OCI-LY7 (cell line): ENCODE measurements at regions not wholly inside any gene's neighbourhood (a gene's known extent, or its start where the extent isn't known, plus 50 kb on each side); places are given as distances from the start of the nearest gene placed in this dataset.

Experiments used
- BruUV-seq: library from RNA; stranded (reverse); fragments of 400-500 nt; replicated peaks from 2 replicates; lab custom pipeline; 2021; lab: Mats Ljungman, UMichigan
- CTCF ChIA-PET: fragments of 300-600 bp; sonication (Branson Sonifier 250); formaldehyde crosslinking; loops from one replicate; lab custom pipeline; 2022; ENCODE audit warnings: antibody characterized with exemption; ENCODE audit not compliant: unreplicated experiment; lab: Charles Lee
- POLR2A ChIA-PET: fragments of 300-600 bp; sonication (Branson Sonifier 250); formaldehyde crosslinking; loops from one replicate; lab custom pipeline; 2022; ENCODE audit warnings: antibody characterized with exemption; lab: Charles Lee
- DNase-seq: peaks from one replicate; pipeline ENCODE4 v3.0.0-alpha.2; 2015; ENCODE audit warnings: low spot score
- H2AFZ ChIP-seq: fragments of 200-600 bp; sonication (generic), shearing (Covaris generic); 2 replicates; pipeline ENCODE4 v1.6.1; 2014; ENCODE audit warnings: mild to moderate bottlenecking, antibody characterized with exemption, low read length, moderate library complexity
- H3K27ac ChIP-seq: fragments of 200-600 bp; sonication (generic); 2 replicates; pipeline ENCODE4 v1.5.1; 2014; ENCODE audit warnings: mixed run types, low read depth, mild to moderate bottlenecking, moderate library complexity, low read length, inconsistent platforms; ENCODE audit not compliant: poor library complexity, severe bottlenecking
- H3K36me3 ChIP-seq: fragments of 200-600 bp; sonication (generic); 2 replicates; pipeline ENCODE4 v1.6.1; 2014; ENCODE audit warnings: mild to moderate bottlenecking, antibody characterized with exemption, low read length, moderate library complexity, mixed read lengths; ENCODE audit not compliant: insufficient read depth
- H3K4me1 ChIP-seq: fragments of 200-600 bp; sonication (generic); 2 replicates; pipeline ENCODE4 v1.5.1; 2014; ENCODE audit warnings: mild to moderate bottlenecking, low read length; ENCODE audit not compliant: insufficient read depth, poor library complexity, severe bottlenecking
- H3K4me2 ChIP-seq: fragments of 200-600 bp; sonication (generic); 2 replicates; pipeline ENCODE4 v1.6.1; 2014; ENCODE audit warnings: mild to moderate bottlenecking, low read length
- H3K4me3 ChIP-seq: fragments of 200-600 bp; sonication (generic); 2 replicates; pipeline ENCODE4 v1.5.1; 2014; ENCODE audit warnings: mild to moderate bottlenecking, low read depth, low read length; ENCODE audit not compliant: poor library complexity, severe bottlenecking
- H3K79me2 ChIP-seq: fragments of 200-600 bp; sonication (generic); 2 replicates; pipeline ENCODE4 v1.6.1; 2016; ENCODE audit warnings: low read depth, mild to moderate bottlenecking, low read length, moderate library complexity, mixed read lengths; ENCODE audit not compliant: insufficient read depth
- H3K9me2 ChIP-seq: fragments of 200-600 bp; sonication (generic); 2 replicates; pipeline ENCODE4 v1.6.1; 2016; ENCODE audit warnings: mild to moderate bottlenecking, low read length, mixed read lengths; ENCODE audit not compliant: insufficient read depth
- H3K9me3 ChIP-seq: fragments of 200-600 bp; sonication (generic); 2 replicates; pipeline ENCODE4 v1.6.1; 2014; ENCODE audit warnings: mild to moderate bottlenecking, mixed run types, low read length, mixed read lengths
- H4K20me1 ChIP-seq: fragments of 200-600 bp; sonication (generic); 2 replicates; pipeline ENCODE4 v1.6.1; 2014; ENCODE audit warnings: mild to moderate bottlenecking, antibody characterized with exemption, low read length, moderate library complexity, mixed read lengths; ENCODE audit not compliant: insufficient read depth
- CTCF ChIP-seq: fragments of 200-600 bp; sonication (generic); conservative IDR thresholded peaks from 2 replicates; pipeline ENCODE4 v1.5.1; 2014; ENCODE audit warnings: mild to moderate bottlenecking, antibody characterized with exemption, low read length, moderate library complexity, mixed read lengths
- EZH2phosphoT487 ChIP-seq: fragments of 200-600 bp; sonication (generic); IDR thresholded peaks from 2 replicates; pipeline ENCODE4 v1.6.1; 2018; ENCODE audit warnings: low read depth, borderline replicate concordance, mild to moderate bottlenecking, mixed run types, antibody characterized with exemption, low read length, moderate library complexity, mixed read lengths
- intact Hi-C: fragments of 100-400 bp; cut with micrococcal nuclease; formaldehyde crosslinking; loops from one replicate; pipeline ENCODE4 v1.10.0; 2022; ENCODE audit not compliant: unreplicated experiment

DNA sequence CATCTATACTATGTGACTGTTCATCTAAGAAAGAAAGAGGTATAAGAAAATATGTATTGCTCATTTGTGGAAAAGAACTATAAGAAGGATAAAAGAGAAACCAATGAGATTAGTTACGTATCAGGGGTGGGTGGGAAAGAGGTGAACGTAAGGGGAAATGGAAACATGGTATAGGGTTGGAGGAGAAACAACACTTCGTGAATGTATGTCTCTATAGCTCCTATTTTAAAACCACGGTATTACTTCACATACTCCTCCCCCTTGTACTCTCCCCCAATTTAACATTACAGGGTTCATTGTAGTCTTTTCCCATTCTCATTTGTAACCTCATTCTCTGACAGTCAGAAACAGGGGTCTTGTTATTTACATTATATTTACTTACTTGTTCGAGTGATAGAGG lies 120.4 kb downstream of the FOXG1 start:
- Histone ChIP-seq H3K9me2 (no peaks in the 10 kb centered on the region), H3K4me2 (no peak overlapping the region), H3K9me3 (0 out of 2 replicates have a peak, but pooled peaks cover 3% of the 10 kb centered on the region), H4K20me1 (no peaks in the 10 kb centered on the region), H3K4me1 (no peaks in the 10 kb centered on the region), H3K79me2 (no peaks in the 10 kb centered on the region), H3K4me3 (no peak overlapping the region), H3K36me3 (no peaks in the 10 kb centered on the region), H2AFZ (no peak overlapping the region), H3K27ac (no peak overlapping the region)
- ChIA-PET POLR2A (interaction anchor here (0.6 kb wide), 2 partner anchors 973 to 1348 kb away, joined by 3 to 4 read pairs; no protein-coding TSS in a partner anchor), CTCF (no interaction called here)
- no peak for TF ChIP-seq CTCF
- no peak for TF ChIP-seq EZH2phosphoT487
- intact Hi-C loops, result no loop called here
- no peak for DNase-seq
- BruUV-seq, result no TSS peak

DNA sequence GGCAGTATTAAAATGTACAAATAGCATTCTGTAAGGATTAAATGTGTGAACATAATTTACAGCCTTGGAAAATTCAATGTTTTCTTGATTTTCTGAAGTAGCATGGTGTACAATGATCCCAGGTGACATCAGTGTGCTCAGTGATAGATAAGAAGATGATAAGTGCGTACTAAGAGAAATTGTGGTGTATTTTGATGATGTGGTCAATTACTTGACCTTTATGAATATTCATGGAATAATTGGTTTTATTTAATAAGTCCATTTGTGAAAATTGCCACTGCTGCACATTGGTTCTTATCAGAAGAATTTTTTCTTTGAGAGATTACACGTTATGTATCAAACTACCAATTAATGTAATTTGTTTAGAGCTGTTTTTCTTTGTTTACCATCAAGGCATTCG lies 128.8 kb downstream of the FOXG1 start:
- H2AFZ ChIP-seq, result no peak overlapping the region
- DNase-seq, result no peak
- H3K9me3 ChIP-seq, result no peaks in the 10 kb centered on the region; the same call in 1 of the 2 replicates
- no peak for TF ChIP-seq CTCF
- TF ChIP-seq EZH2phosphoT487, result no peak
- H3K4me3 ChIP-seq, result no peak overlapping the region
- no peaks in the 10 kb centered on the region for H3K9me2 ChIP-seq
- intact Hi-C loops, result no loop called here
- no peaks in the 10 kb centered on the region for H3K79me2 ChIP-seq
- H3K27ac ChIP-seq, result no peak overlapping the region
- no peaks in the 10 kb centered on the region for H4K20me1 ChIP-seq
- ChIA-PET POLR2A (interaction anchor here (1.2 kb wide), 1 partner anchor 23 kb away, joined by 7 read pairs; no protein-coding TSS in a partner anchor), CTCF (no interaction called here)
- H3K36me3 ChIP-seq, result no peaks in the 10 kb centered on the region
- H3K4me1 ChIP-seq, result no peaks in the 10 kb centered on the region
- BruUV-seq, result no TSS peak
- no peak overlapping the region for H3K4me2 ChIP-seq

- H3K79me2 ChIP-seq, result no peaks in the 10 kb centered on the region
- intact Hi-C loops, result no loop called here
- TF ChIP-seq CTCF (no peak), EZH2phosphoT487 (no peak)
- no peaks in the 10 kb centered on the region for H3K9me2 ChIP-seq
- H4K20me1 ChIP-seq, result no peaks in the 10 kb centered on the region
- H3K27ac ChIP-seq, result no peak overlapping the region
- BruUV-seq, result no TSS peak
- ChIA-PET POLR2A (interaction anchor here (1.2 kb wide), 1 partner anchor 22 kb away, joined by 7 read pairs; no protein-coding TSS in a partner anchor), CTCF (no interaction called here)
- no peak for DNase-seq
- no peak overlapping the region for H2AFZ ChIP-seq
- H3K9me3 ChIP-seq, result no peaks in the 10 kb centered on the region; the same call in 1 of the 2 replicates
- no peak overlapping the region for H3K4me2 ChIP-seq
- no peaks in the 10 kb centered on the region for H3K36me3 ChIP-seq
- no peaks in the 10 kb centered on the region for H3K4me1 ChIP-seq
- H3K4me3 ChIP-seq, result no peak overlapping the region
These were observed 129.8 kb downstream of the FOXG1 start for GRCh38 chr14:28896337-28896736.
